ENCODE measurements at regions not wholly inside any gene's neighbourhood (a gene's known extent, or its start where the extent isn't known, plus 50 kb on each side); places are given as distances from the start of the nearest gene placed in this dataset.

- intact Hi-C loops (cut with DNase I), result no loop called here
- DNase-seq, result no peak
Measured at GRCh38 chr13:83281654-83282053, 600.6 kb downstream of the SLITRK1 start.

GRCh38 chr13:83274679-83275078 is 607.6 kb downstream of the SLITRK1 start:
- DNase-seq, result no peak
- intact Hi-C loops (cut with DNase I), result no loop called here

- DNase-seq, result no peak
- intact Hi-C loops (cut with DNase I), result no loop called here
Measured at GRCh38 chr13:83272652-83273240, 609.5 kb downstream of the SLITRK1 start.

GRCh38 chr13:83272076-83272475 is 610.2 kb downstream of the SLITRK1 start:
- intact Hi-C loops (cut with DNase I), result no loop called here
- no peak for DNase-seq

- intact Hi-C loops (cut with DNase I), result no loop called here
- no peak for DNase-seq
Measured at GRCh38 chr13:83265279-83265678, 617.0 kb downstream of the SLITRK1 start.

- no peak for DNase-seq
- intact Hi-C loops (cut with DNase I), result no loop called here
Measured at GRCh38 chr13:83248751-83249150, 633.5 kb downstream of the SLITRK1 start.

- intact Hi-C loops (cut with DNase I), result no loop called here
- DNase-seq, result no peak
Measured at GRCh38 chr13:83232626-83233025, 649.6 kb downstream of the SLITRK1 start.

GRCh38 chr13:83229574-83230305 is 652.5 kb downstream of the SLITRK1 start:
- DNase-seq, result no peak
- intact Hi-C loops (cut with DNase I), result no loop called here

GRCh38 chr13:83223546-83223945 is 658.7 kb downstream of the SLITRK1 start:
- intact Hi-C loops (cut with DNase I), result no loop called here
- no peak for DNase-seq

GRCh38 chr13:83221813-83222241 is 660.4 kb downstream of the SLITRK1 start:
- intact Hi-C loops (cut with DNase I), result no loop called here
- DNase-seq, result no peak

GRCh38 chr13:83221256-83221655 is 661.0 kb downstream of the SLITRK1 start:
- DNase-seq, result no peak
- intact Hi-C loops (cut with DNase I), result no loop called here

- intact Hi-C loops (cut with DNase I), result no loop called here
Measured at GRCh38 chr13:83220241-83220640, 662.0 kb downstream of the SLITRK1 start.

GRCh38 chr13:83219832-83220231 is 662.4 kb downstream of the SLITRK1 start:
- intact Hi-C loops (cut with DNase I), result no loop called here

More at GRCh38 chr13:83220241-83220640, 662.0 kb downstream of the SLITRK1 start:
- DNase-seq, result no peak

GRCh38 chr13:83216479-83217245 is 665.6 kb downstream of the SLITRK1 start:
- intact Hi-C loops (cut with DNase I), result no loop called here
- no peak for DNase-seq

More at GRCh38 chr13:83219832-83220231, 662.4 kb downstream of the SLITRK1 start:
- no peak for DNase-seq

GRCh38 chr13:83215627-83216026 is 666.6 kb downstream of the SLITRK1 start:
- no peak for DNase-seq
- intact Hi-C loops (cut with DNase I), result no loop called here

- DNase-seq, result no peak
- intact Hi-C loops (cut with DNase I), result no loop called here
Measured at GRCh38 chr13:83214452-83214851, 667.8 kb downstream of the SLITRK1 start.

GRCh38 chr13:83211301-83211700 is 671.0 kb downstream of the SLITRK1 start:
- intact Hi-C loops (cut with DNase I), result no loop called here
- DNase-seq, result no peak

- intact Hi-C loops (cut with DNase I), result no loop called here
- no peak for DNase-seq
Measured at GRCh38 chr13:83204886-83205285, 677.4 kb downstream of the SLITRK1 start.

- DNase-seq, result no peak
- intact Hi-C loops (cut with DNase I), result no loop called here
Measured at GRCh38 chr13:83201506-83201905, 680.8 kb downstream of the SLITRK1 start.

GRCh38 chr13:83197316-83197715 is 685.0 kb downstream of the SLITRK1 start:
- no peak for DNase-seq
- intact Hi-C loops (cut with DNase I), result no loop called here
